Activated CD4-positive, alpha-beta T cell treated with anti-CD3 and anti-CD28 coated beads, Interleukin-2, Interleukin-4, amounts not matched to agents 100 ng/mL and 50 ng/mL, durations not matched to agents 16 hours and 8 hours (primary cell): ENCODE measurements at regions not wholly inside any gene's neighbourhood (a gene's known extent, or its start where the extent isn't known, plus 50 kb on each side); places are given as distances from the start of the nearest gene placed in this dataset.

Source experiments
- DNase-seq: peaks from one replicate; pipeline ENCODE4 v3.0.0-alpha.2; 2020; ENCODE audit warnings: low spot score

DNA sequence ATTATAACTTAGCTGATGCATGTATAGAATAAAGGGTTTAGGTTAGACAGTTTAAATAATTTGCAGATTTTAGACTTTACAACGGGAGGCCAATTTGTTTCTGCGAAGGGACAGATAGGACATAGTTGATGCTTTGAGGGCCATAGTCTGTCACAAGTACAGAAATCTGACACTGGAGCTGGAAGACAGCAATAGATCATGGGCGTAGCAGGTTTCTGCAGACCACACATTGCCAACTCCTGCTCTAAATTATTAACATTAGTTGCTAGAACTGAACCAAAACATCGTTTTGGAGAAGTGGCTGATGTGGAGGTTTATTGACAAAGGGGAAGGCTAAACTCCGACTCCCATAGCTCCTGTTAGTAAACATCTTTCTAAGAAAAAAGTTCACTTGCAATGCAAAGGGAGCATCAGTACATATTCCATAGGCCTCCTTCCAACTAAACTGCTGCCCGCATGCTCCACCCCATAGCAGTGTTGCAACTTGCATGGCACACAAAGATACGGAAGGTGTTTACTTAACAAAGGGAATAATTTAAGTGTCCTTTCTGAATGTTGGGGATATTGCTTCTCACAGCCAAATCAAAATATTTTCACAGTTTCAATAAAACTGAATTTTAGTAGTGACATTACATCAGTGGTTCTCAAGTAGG, 862.0 kb upstream of the CXADR start:
- no peak for DNase-seq

DNA sequence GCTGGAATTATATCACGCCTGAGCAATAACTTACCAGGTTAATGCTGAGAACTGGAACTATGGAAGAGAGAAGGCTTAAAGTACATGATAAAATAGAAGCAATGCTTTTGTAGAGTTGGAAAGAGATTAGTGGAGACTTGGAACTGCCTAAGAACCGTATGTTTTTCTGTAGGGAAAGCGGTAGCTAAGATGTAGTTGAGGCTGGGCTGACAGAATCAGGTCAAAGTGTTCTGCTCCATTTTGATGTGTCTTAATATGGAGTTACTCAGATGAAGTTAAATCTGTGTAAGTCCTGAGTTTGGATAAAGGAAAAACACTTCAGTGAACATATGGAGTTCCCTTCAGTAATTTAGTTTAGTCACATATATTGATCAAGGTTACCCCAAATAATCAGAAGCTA, 860.9 kb upstream of the CXADR start:
- no peak for DNase-seq

DNA sequence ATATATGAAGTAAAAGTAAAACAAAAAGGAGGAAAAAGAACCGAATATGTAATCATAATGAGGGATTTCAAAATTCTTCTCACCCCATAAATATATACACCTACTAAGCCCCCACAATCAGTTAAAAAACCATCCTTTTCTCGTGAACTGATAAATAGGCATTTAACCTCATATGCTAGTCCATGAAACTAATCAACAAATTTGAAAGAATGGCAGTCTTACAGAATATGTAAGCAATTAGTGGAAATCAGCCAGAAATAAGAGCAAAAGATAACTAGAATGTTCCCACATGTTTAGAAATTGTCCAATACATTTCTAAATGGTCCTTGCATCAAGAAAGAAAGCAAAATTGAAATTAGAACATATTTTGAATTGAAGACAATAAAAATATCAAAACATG, 849.4 kb upstream of the CXADR start:
- DNase-seq = no peak

DNA sequence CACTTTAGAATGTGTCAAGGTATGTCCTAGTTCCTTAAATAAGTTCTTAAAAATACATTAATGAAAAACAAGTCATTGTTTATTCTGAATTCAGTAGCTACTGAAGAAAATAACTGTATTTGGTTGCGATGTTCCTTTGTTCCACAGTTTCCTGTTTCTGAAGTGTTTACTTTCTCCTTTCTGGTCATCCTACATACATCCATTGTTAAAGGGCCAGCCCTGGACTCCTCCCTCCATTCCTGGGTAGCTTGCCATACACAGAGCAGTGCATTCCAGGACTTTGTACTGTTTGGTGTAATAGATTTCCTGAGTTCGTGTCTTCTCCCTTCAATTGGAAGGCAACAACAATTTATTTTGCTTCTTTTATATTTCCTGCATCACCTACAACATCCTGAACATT, 845.4 kb upstream of the CXADR start:
- DNase-seq = no peak

DNA sequence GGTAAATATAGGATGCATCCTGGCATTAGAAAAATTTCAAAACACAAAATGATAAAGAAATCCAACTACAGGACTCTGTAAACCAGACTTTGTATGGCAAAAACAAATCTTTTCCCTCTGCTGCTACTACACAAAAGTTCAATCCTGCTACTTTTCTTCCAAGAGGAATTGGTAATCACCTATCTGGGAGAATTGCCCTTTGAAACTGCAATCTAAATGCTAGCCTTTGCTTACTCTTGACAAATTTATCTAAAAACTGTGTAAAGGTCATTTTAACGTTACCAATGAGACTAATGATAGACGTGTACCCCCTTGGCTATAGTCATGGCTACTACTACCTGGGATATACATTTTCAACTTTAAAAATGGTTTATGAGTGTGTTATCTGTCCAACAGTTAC, 837.9 kb upstream of the CXADR start:
- no peak for DNase-seq

DNA sequence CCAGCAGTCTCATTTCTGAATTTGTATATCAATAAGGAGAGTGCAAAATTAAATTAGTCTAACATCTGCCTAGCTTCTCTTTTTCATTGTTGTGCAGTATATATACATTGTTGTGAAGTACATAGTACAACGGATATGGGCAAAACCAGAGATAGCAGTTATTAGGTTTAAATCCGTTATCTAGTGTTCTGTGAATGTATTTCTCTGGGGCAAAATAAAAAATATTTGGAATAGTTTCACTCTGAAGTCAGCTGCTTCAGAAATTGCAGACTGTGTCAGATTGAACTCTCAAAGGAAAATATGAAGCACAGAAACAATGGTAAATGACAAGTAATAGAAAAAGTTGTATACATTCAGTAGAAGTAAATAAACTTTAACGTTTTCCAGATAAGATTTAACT, 836.5 kb upstream of the CXADR start:
- no peak for DNase-seq

DNA sequence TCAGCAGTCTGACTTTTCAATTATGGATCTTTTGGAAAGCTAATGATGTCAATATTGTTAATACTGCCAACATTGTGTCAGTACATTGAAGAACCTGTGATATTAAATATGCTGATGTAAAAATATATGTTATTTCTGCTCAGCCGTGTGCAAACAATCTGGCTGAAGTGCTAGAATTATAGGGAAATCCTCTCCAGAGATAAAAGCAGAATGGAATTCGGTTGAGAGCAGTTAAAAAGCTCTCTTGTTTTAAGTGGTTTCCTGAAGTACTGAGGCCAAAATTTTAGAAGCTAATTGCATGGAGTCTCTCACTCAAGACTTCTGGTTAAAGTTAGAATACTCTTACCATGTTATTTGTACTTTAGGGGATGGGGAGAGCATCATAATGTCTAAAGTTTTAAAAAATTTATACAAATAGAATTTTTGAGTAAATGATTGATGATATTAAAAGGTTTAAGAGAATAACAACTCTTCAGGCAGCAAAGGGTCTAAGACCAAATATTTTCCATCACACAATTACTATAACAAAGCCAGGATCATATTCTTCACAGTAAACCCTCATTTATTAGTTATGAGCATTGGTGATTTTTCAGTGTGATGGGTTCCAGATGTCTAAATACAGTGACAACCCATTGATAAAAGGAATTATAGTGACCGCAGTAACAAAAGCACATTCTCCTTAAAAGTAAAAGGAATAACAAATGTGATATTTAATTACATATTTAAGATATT, 834.2 kb upstream of the CXADR start:
- no peak for DNase-seq

DNA sequence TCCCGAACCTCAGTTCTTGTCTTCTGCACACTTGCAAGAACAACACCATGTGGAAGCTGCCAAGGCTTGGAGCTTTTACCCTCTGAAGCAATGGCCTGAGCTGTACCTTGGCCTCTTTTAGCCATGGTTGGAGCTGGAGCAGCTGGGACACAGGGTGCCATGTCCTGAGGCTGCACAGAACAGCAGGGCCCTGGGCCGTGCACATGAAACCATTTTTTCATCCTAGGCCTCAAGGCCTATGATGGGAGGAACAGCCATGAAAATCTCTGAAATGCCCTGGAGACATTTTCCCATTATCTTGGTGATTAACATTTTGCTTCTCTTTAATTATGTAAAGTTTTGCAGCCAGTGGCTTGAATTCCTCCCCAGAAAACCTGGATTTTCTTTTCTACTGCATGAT, 817.8 kb upstream of the CXADR start:
- DNase-seq = no peak

DNA sequence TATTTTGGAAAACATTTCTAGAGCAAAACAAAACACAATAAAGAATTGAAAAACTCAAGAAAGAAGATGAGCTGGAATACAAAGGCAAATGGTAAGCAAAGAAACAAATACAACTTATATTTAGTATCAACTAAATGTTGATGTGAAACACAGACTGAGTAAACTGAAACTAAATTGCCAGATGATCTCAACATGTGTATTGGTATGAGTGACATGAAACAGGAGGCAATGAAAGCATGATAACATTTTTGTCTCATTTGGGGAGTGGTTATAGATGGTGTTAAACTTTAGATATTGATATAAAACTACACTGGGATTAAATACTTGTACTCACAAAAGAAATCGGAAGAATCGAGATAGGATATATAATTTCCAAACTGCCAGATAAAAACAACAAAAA, 805.6 kb upstream of the CXADR start:
- DNase-seq = no peak

DNA sequence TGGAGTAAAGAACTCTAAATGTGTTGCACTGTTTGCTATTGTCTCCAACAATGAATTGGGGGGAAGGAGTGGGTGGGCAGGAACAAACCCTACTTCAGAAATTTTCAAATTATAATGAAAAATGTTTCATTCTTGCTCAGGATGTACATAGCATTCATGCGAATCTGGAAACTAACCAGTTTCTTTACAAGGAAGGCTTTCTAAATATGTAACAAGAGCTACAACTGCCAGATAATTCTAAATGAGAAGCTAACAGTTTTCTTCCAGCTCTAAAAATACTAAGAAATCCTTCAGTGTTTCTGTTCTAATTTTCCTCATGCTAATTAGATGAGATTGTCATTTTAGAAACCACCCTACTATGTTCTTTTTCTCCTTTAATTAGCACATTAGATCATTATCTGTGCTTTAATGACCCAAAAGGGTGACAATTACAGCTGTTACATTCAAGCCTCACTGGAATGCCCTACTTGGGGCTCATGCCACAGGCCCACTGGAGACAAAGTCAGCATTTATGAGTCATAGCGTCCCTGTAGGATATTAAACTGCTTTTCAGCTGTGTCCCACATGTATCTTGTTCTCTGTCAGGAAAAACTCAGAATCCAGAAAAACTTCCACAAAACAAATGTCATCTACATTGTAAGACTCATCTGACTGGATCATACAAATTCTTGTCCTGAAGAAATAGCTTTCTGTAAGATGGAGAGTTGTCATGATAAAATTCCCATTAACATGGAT, 804.6 kb upstream of the CXADR start:
- DNase-seq = no peak

DNA sequence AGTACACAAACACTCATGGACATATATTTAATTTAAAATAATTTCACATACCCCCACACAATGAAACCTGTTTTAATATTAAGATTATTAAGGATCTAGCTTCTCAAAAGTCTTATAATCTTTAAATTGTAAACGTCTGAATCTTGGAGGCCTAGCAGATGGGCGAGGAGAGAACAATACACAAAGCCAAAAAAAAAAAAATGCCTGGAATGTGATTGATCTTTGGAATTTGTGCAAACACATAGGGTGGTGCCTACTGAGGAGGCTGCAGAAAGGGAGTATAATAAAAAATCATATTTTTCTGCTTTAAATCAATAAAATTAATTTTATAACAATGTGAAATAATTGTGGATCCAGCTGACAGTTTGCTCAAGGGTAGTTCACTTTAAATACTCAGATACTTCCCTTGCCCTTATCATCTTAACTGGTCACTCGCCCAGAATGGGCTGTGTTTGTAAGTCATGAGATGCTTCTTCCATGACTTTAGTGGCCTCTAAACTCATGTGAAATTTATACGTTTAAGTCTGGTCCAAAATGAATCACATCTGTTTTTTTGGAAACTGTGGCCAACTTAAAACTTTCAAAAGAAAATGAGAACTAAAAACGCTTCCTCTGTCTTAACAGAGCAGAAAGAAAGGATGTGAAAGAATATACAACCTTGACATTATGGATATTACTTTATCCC, 802.8 kb upstream of the CXADR start:
- no peak for DNase-seq

DNA sequence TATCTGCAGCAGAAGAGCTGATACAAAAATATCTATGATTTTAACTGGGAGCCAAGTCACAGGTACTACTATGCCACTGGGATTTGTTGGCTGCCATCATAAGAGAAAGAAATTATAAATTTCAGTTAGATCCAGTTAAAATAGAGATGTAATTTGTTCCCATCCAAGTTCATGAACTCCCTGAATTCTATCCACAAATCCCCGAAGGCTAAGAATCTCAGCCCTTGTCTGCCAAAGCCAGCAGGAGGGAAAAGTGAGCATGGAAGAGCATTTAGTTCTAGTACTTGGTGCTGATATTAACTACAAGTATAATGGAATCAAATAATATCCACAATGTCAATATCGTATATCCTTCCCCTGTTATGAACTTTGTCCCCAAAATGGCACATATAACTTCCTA, 801.1 kb upstream of the CXADR start:
- no peak for DNase-seq

DNA sequence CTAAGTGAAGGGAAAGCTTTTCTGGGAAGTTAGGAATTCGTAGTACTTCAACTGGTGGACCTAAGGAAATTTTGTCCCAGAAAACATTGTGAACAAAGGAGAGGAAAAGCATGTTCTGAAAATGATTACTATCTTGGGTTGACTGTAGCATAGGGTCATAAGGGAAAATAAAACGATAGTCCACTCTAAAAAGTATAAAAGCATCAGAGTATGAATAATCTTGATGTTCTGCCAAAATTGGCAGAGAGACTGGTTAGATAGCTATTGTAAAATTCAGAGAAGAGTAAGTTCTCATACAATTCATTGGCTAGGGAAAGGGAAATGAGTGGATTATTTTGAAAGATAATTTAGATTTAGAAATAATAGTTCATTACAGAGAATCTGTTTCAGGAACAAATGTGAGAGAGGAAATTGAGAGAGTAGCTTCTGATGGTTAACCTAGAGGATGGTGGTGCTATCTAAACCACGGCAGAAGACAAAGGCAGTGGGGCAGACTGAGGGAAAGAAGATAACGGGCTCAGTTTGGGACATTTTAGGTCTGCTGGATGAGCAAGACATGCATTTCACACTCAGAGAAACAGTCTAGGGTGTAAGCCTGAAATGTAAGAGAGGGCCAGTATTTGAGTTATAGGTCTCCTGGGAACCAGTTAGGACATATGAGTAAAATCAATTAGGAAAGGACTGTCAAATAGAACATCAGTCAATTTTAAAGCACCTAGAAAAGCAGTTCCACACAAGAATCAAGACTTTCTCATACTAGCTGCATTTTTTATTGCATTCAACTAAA, 799.3 kb upstream of the CXADR start:
- no peak for DNase-seq

DNA sequence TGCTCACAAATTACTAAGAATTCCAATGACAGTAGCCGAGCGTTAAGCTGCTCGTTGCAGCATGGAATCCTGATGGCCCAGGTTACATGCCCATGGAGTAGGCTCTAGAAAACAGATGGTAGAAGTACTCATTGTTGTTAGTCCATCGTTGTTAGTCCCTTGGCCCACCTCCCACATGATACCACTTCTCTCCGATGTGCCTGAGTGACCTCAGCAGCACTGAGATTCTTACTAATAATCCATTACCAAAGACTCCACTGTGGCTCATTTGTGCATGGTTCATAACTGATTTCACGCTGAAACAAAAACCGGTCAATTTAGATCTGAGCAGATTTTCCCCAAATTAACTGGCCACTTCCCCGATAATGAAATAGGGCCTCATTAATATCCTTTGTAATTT, 772.3 kb upstream of the CXADR start:
- DNase-seq = no peak

DNA sequence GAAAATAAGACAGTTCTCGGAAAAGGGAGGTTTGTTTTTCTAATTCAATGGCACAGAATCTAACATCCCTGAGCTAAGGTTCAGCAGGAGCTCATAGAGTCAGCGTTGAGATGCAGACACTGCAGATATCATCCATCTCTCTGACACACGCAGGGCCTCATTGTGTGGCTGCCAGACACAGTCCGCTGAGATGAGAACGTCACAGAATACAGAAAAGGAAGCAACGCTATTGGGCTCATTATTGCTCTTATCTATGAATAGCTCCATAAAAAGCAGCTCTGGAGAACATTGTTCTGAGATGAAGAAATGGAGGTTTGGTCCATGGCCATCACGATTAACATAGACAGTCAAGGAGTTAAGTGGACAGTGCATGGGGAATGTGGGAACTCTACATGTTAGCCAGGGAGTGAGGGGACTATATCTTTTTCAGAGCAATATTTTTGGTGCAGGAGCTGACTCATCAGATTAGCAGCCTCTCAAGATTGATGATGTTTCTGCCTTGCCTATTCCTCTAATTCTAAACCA, 771.6 kb upstream of the CXADR start:
- no peak for DNase-seq

DNA sequence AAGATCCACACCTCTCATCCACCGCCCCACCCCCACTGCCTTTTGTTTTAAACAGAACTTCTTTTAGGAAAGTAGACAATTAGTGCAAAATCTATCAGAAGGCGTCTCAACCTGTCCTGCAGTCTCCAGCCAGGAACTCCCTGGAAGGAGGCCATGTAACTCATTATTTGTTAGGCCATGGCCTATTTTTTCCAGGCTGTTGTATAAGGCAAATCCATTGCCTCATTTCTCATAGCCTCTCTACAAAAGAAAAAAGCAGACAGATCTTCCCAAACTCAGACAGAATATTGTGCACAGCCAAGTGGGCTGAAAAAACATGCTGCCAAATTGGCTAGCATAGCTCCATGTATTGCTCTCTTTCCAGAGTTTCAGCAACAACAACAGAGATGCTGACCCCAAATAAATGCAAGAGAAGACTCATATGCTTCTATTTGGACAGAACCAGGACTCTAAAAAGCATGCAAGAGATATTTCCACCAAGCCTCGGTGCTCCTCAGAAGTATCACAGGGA, 770.7 kb upstream of the CXADR start:
- no peak for DNase-seq

DNA sequence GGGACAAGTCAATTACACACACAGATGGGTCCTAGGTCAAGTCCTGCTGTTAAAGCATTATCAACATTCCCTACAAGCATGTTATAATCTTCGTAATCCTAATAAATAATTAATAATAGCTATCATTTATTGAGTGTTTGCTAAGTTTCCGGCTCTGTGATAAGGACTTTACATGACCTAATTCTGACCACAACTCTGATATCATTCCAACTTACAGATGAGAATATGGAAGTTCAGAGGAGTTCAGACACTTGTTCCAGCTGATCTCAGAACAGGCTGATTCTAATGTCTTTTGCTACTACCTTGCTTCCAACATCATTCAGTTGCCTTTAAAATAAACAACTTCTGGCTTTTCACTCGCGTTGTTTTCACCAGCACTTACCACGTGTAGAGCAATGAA, 770.1 kb upstream of the CXADR start:
- DNase-seq = no peak

DNA sequence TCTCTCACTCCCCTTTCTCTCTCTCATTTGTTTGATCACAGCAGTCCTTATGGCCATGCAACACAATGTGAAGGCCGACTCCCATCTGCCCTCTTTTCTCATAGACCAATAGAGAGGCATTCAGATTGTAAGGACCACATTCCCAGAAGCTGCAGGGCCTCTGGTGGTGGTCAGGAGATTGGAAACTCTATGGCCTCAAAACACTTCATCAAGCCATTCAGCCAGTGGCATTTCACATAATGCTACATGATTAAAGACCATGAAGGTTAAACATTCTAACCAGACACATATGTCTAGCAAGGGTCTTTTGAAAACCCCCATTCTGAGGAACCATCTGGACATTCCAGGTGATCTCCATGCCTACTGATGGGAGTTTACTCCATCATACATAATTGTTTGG, 769.5 kb upstream of the CXADR start:
- DNase-seq = no peak

DNA sequence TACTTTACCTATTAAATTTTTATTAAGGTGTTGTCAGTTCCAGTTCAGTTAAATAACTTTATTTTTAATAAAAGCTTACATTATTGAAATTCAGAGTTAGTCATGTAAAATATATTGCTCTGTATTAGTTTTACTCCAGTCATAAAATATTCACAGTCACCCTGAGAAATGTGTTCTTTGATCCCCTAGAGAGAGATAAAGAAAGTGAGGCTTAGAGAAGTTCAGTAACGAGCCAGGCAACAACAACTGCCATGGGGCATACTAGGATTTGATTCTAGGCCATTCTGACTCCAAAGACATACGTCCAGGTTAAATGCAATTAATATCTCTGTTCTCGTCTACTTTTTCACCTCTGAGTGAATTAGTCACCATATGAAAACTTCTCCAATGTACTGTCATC, 761.9 kb upstream of the CXADR start:
- DNase-seq = no peak

DNA sequence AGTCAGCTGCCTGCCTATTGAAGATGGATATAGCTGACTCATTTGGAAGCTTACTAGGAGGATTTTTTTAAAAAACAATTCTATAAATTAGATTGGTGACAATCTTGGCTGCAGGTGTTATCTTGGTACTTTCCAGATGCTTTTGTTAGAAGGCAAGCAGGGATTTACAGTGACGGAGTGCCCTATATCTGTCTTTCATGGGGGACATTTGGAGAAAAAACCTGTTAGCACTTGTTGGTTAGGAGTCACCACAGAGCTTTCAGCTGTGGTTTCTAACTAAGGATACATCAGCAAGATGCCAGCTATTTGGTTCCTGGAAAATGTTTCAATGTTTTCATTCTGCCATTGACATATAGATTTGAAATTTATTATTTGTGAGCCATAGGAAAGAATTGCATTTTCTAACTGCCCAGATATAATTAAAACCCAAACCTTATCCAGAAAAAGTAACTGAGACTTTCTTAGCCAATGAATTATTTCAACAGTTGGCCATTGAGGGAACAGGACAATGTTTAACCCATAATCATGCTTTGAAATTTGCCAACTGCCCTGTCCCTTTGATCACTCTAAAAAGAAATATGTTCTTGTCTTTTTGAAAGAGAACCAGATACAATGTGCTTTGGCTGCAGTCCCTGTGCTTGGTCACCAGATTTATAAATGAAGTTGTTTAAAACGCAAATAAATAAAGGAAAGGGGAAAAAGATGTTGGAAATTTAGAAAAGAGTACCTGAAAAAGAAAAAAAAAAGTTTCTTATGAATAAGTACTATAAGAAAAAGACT, 761.0 kb upstream of the CXADR start:
- no peak for DNase-seq

DNA sequence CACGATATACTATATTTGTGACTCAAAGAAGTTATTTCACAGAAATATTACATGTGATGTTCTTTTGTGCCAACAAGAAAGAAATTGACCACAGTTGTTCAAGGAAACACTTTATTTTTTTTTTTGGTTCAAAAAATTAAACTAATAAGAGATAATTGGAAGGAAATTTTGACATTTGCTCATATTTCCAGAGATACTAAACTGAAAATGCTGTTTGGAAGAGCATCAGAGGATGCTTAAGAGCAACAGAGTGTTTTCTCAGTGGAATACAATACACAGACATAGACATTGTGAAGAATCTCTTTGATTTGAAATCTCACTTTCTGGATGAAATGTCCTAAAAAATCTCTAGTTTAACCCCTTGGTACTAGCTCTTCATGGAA, 760.4 kb upstream of the CXADR start:
- DNase-seq = no peak
